HCT116 (cell line): ENCODE measurements at regions not wholly inside any gene's neighbourhood (a gene's known extent, or its start where the extent isn't known, plus 50 kb on each side); places are given as distances from the start of the nearest gene placed in this dataset.

Experiments
- ATAC-seq: fragments of 200-7000 bp; cut with Tn5 transposase; 2 replicates; pipeline ENCODE4 v1.9.1; 2020; ENCODE audit warnings: mild to moderate bottlenecking, moderate library complexity
- BruUV-seq: library from RNA; stranded (reverse); fragments of 400-500 nt; replicated peaks from 2 replicates; lab custom pipeline; 2021; lab: Mats Ljungman, UMichigan
- CTCF ChIA-PET: fragments of 300-600 bp; sonication (Branson Sonifier 250); formaldehyde crosslinking; loops from one replicate; lab custom pipeline; 2021; ENCODE audit warnings: antibody characterized with exemption; lab: Charles Lee
- POLR2A ChIA-PET: fragments of 300-600, 350-600 bp; sonication (Branson Sonifier 250); formaldehyde crosslinking; loops from one replicate; lab custom pipeline; 2021; ENCODE audit warnings: antibody characterized with exemption; lab: Charles Lee
- RAD21 ChIA-PET, 2 experiments: fragments of 300-600 bp; sonication (Branson Sonifier 250); formaldehyde crosslinking; loops; one replicate each; lab custom pipeline; 2023; ENCODE audit warnings: low total read pairs in 2 of 2; ENCODE audit not compliant: uncharacterized antibody in 2 of 2, unreplicated experiment in 2 of 2, low non-redundant PET in 1 of 2; lab: Charles Lee
- DNase-seq: peaks from one replicate; pipeline ENCODE4 v3.0.0-alpha.2; 2010; ENCODE audit warnings: low read depth, low spot score
- H2AFZ ChIP-seq: fragments of 200-600 bp; shearing (Covaris generic), sonication (generic); 2 replicates; pipeline ENCODE4 v1.6.1; 2017; ENCODE audit warnings: low read depth, mixed run types, mixed read lengths, antibody characterized with exemption, low read length; ENCODE audit not compliant: poor library complexity, severe bottlenecking
- H3K27ac ChIP-seq: 2 replicates; pipeline ENCODE4 v1.5.1; 2012; ENCODE audit warnings: low read depth, low read length
- H3K27me3 ChIP-seq: fragments of 200-600 bp; sonication (generic); 2 replicates; pipeline ENCODE4 v1.6.1; 2016; ENCODE audit warnings: mixed run types, low read length, mixed read lengths; ENCODE audit not compliant: insufficient read depth
- H3K36me3 ChIP-seq, 2 experiments: fragments of 200-500 bp in 1 of 2; fragments of 200-600 bp in 1 of 2; sonication (Bioruptor generic) in 1 of 2; sonication (generic) in 1 of 2; 2 replicates each; pipeline versions ENCODE4 v1.5.1 to v1.6.1; 2014 to 2016; ENCODE audit warnings: low read length in 2 of 2, inconsistent platforms in 1 of 2, mixed read lengths in 1 of 2, mixed run types in 1 of 2; ENCODE audit not compliant: insufficient read depth in 2 of 2, control insufficient read depth in 1 of 2
- H3K4me1 ChIP-seq, 2 experiments: fragments of 200-600 bp in 1 of 2; sonication (generic) in 1 of 2; 2 replicates each; pipeline versions ENCODE4 v1.5.1 to v1.6.1; 2012 to 2017; ENCODE audit warnings: low read length in 2 of 2, inconsistent platforms in 1 of 2, mild to moderate bottlenecking in 1 of 2, mixed read lengths in 1 of 2, mixed run types in 1 of 2, moderate library complexity in 1 of 2; ENCODE audit not compliant: insufficient read depth in 2 of 2, control insufficient read depth in 1 of 2
- H3K4me2 ChIP-seq: fragments of 200-600 bp; sonication (generic); 2 replicates; pipeline ENCODE4 v1.6.1; 2017; ENCODE audit warnings: mixed run types, low read length, mixed read lengths
- H3K4me3 ChIP-seq, 2 experiments: fragments of 200-600 bp in 1 of 2; sonication (generic) in 1 of 2; replicated peaks in 1 of 2; 2 replicates each; pipeline ENCODE4 v1.5.1; 2011 to 2016; ENCODE audit warnings: low read length in 2 of 2, control low read depth in 1 of 2, low read depth in 1 of 2, mild to moderate bottlenecking in 1 of 2, mixed read lengths in 1 of 2, mixed run types in 1 of 2
- H3K79me2 ChIP-seq: fragments of 200-600 bp; sonication (generic); 2 replicates; pipeline ENCODE4 v1.6.1; 2017; ENCODE audit warnings: mild to moderate bottlenecking, mixed run types, low read length, moderate library complexity, mixed read lengths; ENCODE audit not compliant: insufficient read depth
- H3K9ac ChIP-seq: fragments of 200-600 bp; sonication (generic); 2 replicates; pipeline ENCODE4 v1.6.1; 2016; ENCODE audit warnings: low read length, mixed read lengths
- H3K9me2 ChIP-seq: fragments of 200-600 bp; sonication (generic), shearing (Covaris generic); 2 replicates; pipeline ENCODE4 v1.6.1; 2017; ENCODE audit warnings: mixed run types, mild to moderate bottlenecking, moderate library complexity; ENCODE audit not compliant: insufficient read depth
- H3K9me3 ChIP-seq, 2 experiments: fragments of 200-500 bp in 1 of 2; fragments of 200-600 bp in 1 of 2; sonication (Bioruptor generic) in 1 of 2; sonication (generic) in 1 of 2; 2 replicates each; pipeline ENCODE4 v1.6.1; 2014 to 2017; ENCODE audit warnings: low read length in 2 of 2, mixed read lengths in 2 of 2, inconsistent platforms in 1 of 2, low read depth in 1 of 2, mild to moderate bottlenecking in 1 of 2, mixed run types in 1 of 2, moderate library complexity in 1 of 2; ENCODE audit not compliant: control insufficient read depth in 1 of 2, insufficient read depth in 1 of 2
- H4K20me1 ChIP-seq: fragments of 200-600 bp; sonication (generic), shearing (Covaris generic); 2 replicates; pipeline ENCODE4 v1.6.1; 2017; ENCODE audit warnings: mixed run types, mild to moderate bottlenecking, moderate library complexity; ENCODE audit not compliant: insufficient read depth
- CEBPB ChIP-seq: IDR thresholded peaks from 2 replicates; pipeline ENCODE4 v1.6.1; 2012; ENCODE audit warnings: low read depth
- CTCF ChIP-seq, 3 experiments: fragments of 200-600 bp in 1 of 3; sonication (generic) in 1 of 3; IDR thresholded peaks in 2 of 3; conservative IDR thresholded peaks in 1 of 3; 2 replicates each; pipeline ENCODE4 v1.5.1; 2012 to 2017; ENCODE audit warnings: low read depth in 2 of 3, low read length in 2 of 3, antibody characterized with exemption in 1 of 3, borderline replicate concordance in 1 of 3, control low read depth in 1 of 3, mild to moderate bottlenecking in 1 of 3, mixed read lengths in 1 of 3, mixed run types in 1 of 3, moderate library complexity in 1 of 3; ENCODE audit not compliant: insufficient read depth in 1 of 3
- EGR1 ChIP-seq: IDR thresholded peaks from 2 replicates; pipeline ENCODE4 v1.6.1; 2012; ENCODE audit warnings: low read depth
- ELF1 ChIP-seq: IDR thresholded peaks from 2 replicates; pipeline ENCODE4 v1.6.1; 2012; ENCODE audit warnings: low read depth, borderline replicate concordance
- FOSL1 ChIP-seq: IDR thresholded peaks from 2 replicates; pipeline ENCODE4 v1.6.1; 2012; ENCODE audit warnings: low read depth
- JUND ChIP-seq: IDR thresholded peaks from 2 replicates; pipeline ENCODE4 v1.6.1; 2012
- POLR2A ChIP-seq: IDR thresholded peaks from 2 replicates; pipeline ENCODE4 v1.7.0; 2011; ENCODE audit warnings: borderline replicate concordance; ENCODE audit not compliant: insufficient read depth, insufficient read length; ENCODE audit errors: extremely low read depth
- POLR2AphosphoS5 ChIP-seq: IDR thresholded peaks from 2 replicates; pipeline ENCODE4 v1.6.1; 2011; ENCODE audit warnings: mild to moderate bottlenecking, low read depth, low read length, moderate library complexity
- RAD21 ChIP-seq: IDR thresholded peaks from 2 replicates; pipeline ENCODE4 v1.6.1; 2012; ENCODE audit warnings: low read depth, mild to moderate bottlenecking
- REST ChIP-seq: IDR thresholded peaks from 2 replicates; pipeline ENCODE4 v1.6.1; 2012; ENCODE audit warnings: low read depth
- SP1 ChIP-seq: IDR thresholded peaks from 2 replicates; pipeline ENCODE4 v1.6.1; 2012; ENCODE audit warnings: low read depth
- SRF ChIP-seq: IDR thresholded peaks from 2 replicates; pipeline ENCODE4 v1.6.1; 2012; ENCODE audit warnings: low read depth
- TCF7L2 ChIP-seq: IDR thresholded peaks from 2 replicates; pipeline ENCODE4 v1.7.0; 2011; ENCODE audit warnings: borderline replicate concordance, inconsistent platforms; ENCODE audit not compliant: insufficient read depth, insufficient read length; ENCODE audit errors: extremely low read depth
- YY1 ChIP-seq: IDR thresholded peaks from 2 replicates; pipeline ENCODE4 v1.6.1; 2011; ENCODE audit warnings: low read length, low read depth, moderate library complexity, mild to moderate bottlenecking; ENCODE audit not compliant: insufficient replicate concordance; ENCODE audit errors: extremely low read depth
- ZFX ChIP-seq: fragments of 450-650 bp; IDR thresholded peaks from 2 replicates; pipeline ENCODE4 v1.6.1; 2017
- ZNF274 ChIP-seq: fragments of 200-500 bp; sonication (Bioruptor generic); IDR thresholded peaks from 2 replicates; pipeline ENCODE4 v1.6.1; 2014; ENCODE audit warnings: mild to moderate bottlenecking, low read depth, low read length, inconsistent platforms
- intact Hi-C: fragments of 100-400 bp; cut with micrococcal nuclease; formaldehyde crosslinking; loops from 2 replicates; pipeline ENCODE4 v1.10.0; 2022
- TF ChIP-seq, protein P1 (sequence below): IDR thresholded peaks from 2 replicates; pipeline ENCODE4 v1.6.1; 2012

- no TSS peak for BruUV-seq
- RAD21 ChIA-PET: no interaction called here
- no peaks in the 10 kb centered on the region for H3K79me2 ChIP-seq
- no peak overlapping the region for H3K9ac ChIP-seq
- ATAC-seq: no peak
- H3K4me1 ChIP-seq: no peaks in the 10 kb centered on the region
- TF ChIP-seq CEBPB (no peak), ELF1 (no peak), ZFX (no peak), SRF (no peak), ZNF274 (no peak), RAD21 (no peak), YY1 (no peak), POLR2A (no peak)
- TF ChIP-seq, protein P1, sequence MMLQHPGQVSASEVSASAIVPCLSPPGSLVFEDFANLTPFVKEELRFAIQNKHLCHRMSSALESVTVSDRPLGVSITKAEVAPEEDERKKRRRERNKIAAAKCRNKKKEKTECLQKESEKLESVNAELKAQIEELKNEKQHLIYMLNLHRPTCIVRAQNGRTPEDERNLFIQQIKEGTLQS: no peak
- TF ChIP-seq, all 23 proteins: peak for 0
- intact Hi-C loops: no loop called here
- H3K36me3 ChIP-seq: no peaks in the 10 kb centered on the region
- H3K4me3 ChIP-seq: no peak overlapping the region
- no peaks in the 10 kb centered on the region; the same call in 1 of the 2 replicates for H3K27me3 ChIP-seq
- no peaks in the 10 kb centered on the region for H4K20me1 ChIP-seq
- no peaks in the 10 kb centered on the region for H3K9me3 ChIP-seq
- no peaks in the 10 kb centered on the region for H3K9me2 ChIP-seq
- no peak overlapping the region for H3K4me2 ChIP-seq
- CTCF ChIA-PET: no interaction called here
- no peak for DNase-seq
- no peak overlapping the region for H2AFZ ChIP-seq
- POLR2A ChIA-PET: no interaction called here
- no peak overlapping the region for H3K27ac ChIP-seq
These were observed 102.4 kb upstream of the FRMD4A start for GRCh38 chr10:14433147-14433546.

- POLR2A ChIA-PET: no interaction called here
- no TSS peak for BruUV-seq
- TF ChIP-seq POLR2AphosphoS5 (no peak), TCF7L2 (no peak), JUND (no peak), SP1 (no peak), CTCF (IDR thresholded peaks at IDR 0.05 in 2 of 3, conservative IDR thresholded peaks at IDR 0.05 in 1 of 3; ENCODE audit: borderline replicate concordance in 1 of 3, insufficient read depth in 1 of 3, low read depth in 2 of 3, low read length in 2 of 3) (no peak), REST (no peak), FOSL1 (no peak), EGR1 (no peak)
- TF ChIP-seq, protein P1: no peak
These were observed 101.1 kb upstream of the FRMD4A start for GRCh38 chr10:14431868-14432267.

More at GRCh38 chr10:14431868-14432267, 101.1 kb upstream of the FRMD4A start:
- no peak overlapping the region for H3K27ac ChIP-seq
- H3K4me3 ChIP-seq: no peak overlapping the region
- no peak for DNase-seq
- H3K9ac ChIP-seq: no peak overlapping the region
- no peaks in the 10 kb centered on the region for H3K79me2 ChIP-seq
- no peak overlapping the region for H3K4me2 ChIP-seq
- H3K9me3 ChIP-seq: no peaks in the 10 kb centered on the region
- intact Hi-C loops: no loop called here
- no peaks in the 10 kb centered on the region for H3K36me3 ChIP-seq
- ChIA-PET RAD21 (no interaction called here), CTCF (no interaction called here)
- H4K20me1 ChIP-seq: no peaks in the 10 kb centered on the region
- no peak overlapping the region for H2AFZ ChIP-seq
- H3K4me1 ChIP-seq: no peaks in the 10 kb centered on the region
- ATAC-seq: no peak
- no peaks in the 10 kb centered on the region for H3K9me2 ChIP-seq
- no peaks in the 10 kb centered on the region; the same call in 1 of the 2 replicates for H3K27me3 ChIP-seq
